Neuronal stem cell (in vitro differentiated cells): ENCODE measurements at regions not wholly inside any gene's neighbourhood (a gene's known extent, or its start where the extent isn't known, plus 50 kb on each side); places are given as distances from the start of the nearest gene placed in this dataset.

ENCODE experiments used
- DNase-seq: peaks from one replicate; pipeline ENCODE4 v3.0.0-alpha.2; 2013; ENCODE audit warnings: low spot score
- H2AFZ ChIP-seq: one replicate; pipeline ENCODE4 v1.6.1; 2013; ENCODE audit warnings: mild to moderate bottlenecking, low read length, inconsistent platforms
- H2AK5ac ChIP-seq: 2 replicates; pipeline ENCODE4 v1.6.1; 2013; ENCODE audit warnings: low read depth, mild to moderate bottlenecking, inconsistent platforms, low read length, moderate library complexity, mixed read lengths
- H2BK120ac ChIP-seq: 2 replicates; pipeline ENCODE4 v1.6.1; 2013; ENCODE audit warnings: low read depth, mild to moderate bottlenecking, inconsistent platforms, low read length, moderate library complexity, mixed read lengths
- H2BK12ac ChIP-seq: one replicate; pipeline ENCODE4 v1.6.1; 2013; ENCODE audit warnings: low read length, inconsistent platforms
- H2BK15ac ChIP-seq: 2 replicates; pipeline ENCODE4 v1.6.1; 2013; ENCODE audit warnings: mild to moderate bottlenecking, low read length, inconsistent platforms, mixed read lengths
- H2BK5ac ChIP-seq: one replicate; pipeline ENCODE4 v1.6.1; 2013; ENCODE audit warnings: inconsistent platforms, mild to moderate bottlenecking, low read length, moderate library complexity
- H3K14ac ChIP-seq: one replicate; pipeline ENCODE4 v1.6.1; 2013; ENCODE audit warnings: low read length, inconsistent platforms
- H3K18ac ChIP-seq: 2 replicates; pipeline ENCODE4 v1.6.1; 2013; ENCODE audit warnings: low read length, inconsistent platforms
- H3K23ac ChIP-seq: 2 replicates; pipeline ENCODE4 v1.6.1; 2013; ENCODE audit warnings: low read depth, mild to moderate bottlenecking, mixed read lengths, low read length, inconsistent platforms; ENCODE audit not compliant: poor library complexity
- H3K27ac ChIP-seq: replicated peaks from 3 replicates; pipeline ENCODE4 v1.5.1; 2013; ENCODE audit warnings: low read length, inconsistent platforms
- H3K27me3 ChIP-seq, 3 experiments: 2 replicates each; pipeline ENCODE4 v1.6.1; 2013; ENCODE audit warnings: low read length in 3 of 3, mild to moderate bottlenecking in 2 of 3, inconsistent platforms in 1 of 3, low read depth in 1 of 3, mixed read lengths in 1 of 3, moderate library complexity in 1 of 3; ENCODE audit not compliant: control insufficient read depth in 3 of 3, insufficient read depth in 3 of 3
- H3K36me3 ChIP-seq, 2 donors: replicated peaks in 1 of 2; 2 replicates each; pipeline ENCODE4 v1.6.1; 2013; ENCODE audit warnings: low read length in 2 of 2; ENCODE audit not compliant: control insufficient read depth in 2 of 2, insufficient read depth in 2 of 2
- H3K4ac ChIP-seq: 2 replicates; pipeline ENCODE4 v1.6.1; 2013; ENCODE audit warnings: inconsistent platforms, mild to moderate bottlenecking, low read length, moderate library complexity
- H3K4me1 ChIP-seq, 2 donors: 1 replicate in 1 of 2; 2 replicates in 1 of 2; pipeline ENCODE4 v1.6.1; 2013; ENCODE audit warnings: low read length in 2 of 2, low read depth in 1 of 2; ENCODE audit not compliant: control insufficient read depth in 2 of 2, insufficient read depth in 1 of 2
- H3K4me2 ChIP-seq: one replicate; pipeline ENCODE4 v1.6.1; 2013; ENCODE audit warnings: mild to moderate bottlenecking, low read length, inconsistent platforms; ENCODE audit not compliant: insufficient read depth, poor library complexity, severe bottlenecking
- H3K4me3 ChIP-seq, 2 donors: 2 replicates each; pipeline ENCODE4 v1.5.1; 2013; ENCODE audit warnings: low read length in 2 of 2, mild to moderate bottlenecking in 2 of 2, inconsistent platforms in 1 of 2, moderate library complexity in 1 of 2
- H3K79me1 ChIP-seq: one replicate; pipeline ENCODE4 v1.6.1; 2013; ENCODE audit warnings: low read depth, mild to moderate bottlenecking, inconsistent platforms, low read length, moderate library complexity
- H3K9ac ChIP-seq: one replicate; pipeline ENCODE4 v1.6.1; 2013; ENCODE audit warnings: mild to moderate bottlenecking, low read depth, low read length, inconsistent platforms; ENCODE audit not compliant: poor library complexity
- H3K9me3 ChIP-seq, 2 donors: replicated peaks in 1 of 2; 2 replicates each; pipeline versions ENCODE3 to v1.6.1; 2013; ENCODE audit warnings: low read length in 2 of 2, mild to moderate bottlenecking in 2 of 2, inconsistent platforms in 1 of 2, low read depth in 1 of 2, mixed read lengths in 1 of 2, moderate library complexity in 1 of 2; ENCODE audit not compliant: control insufficient read depth in 2 of 2, insufficient read depth in 1 of 2
- H4K8ac ChIP-seq: one replicate; pipeline ENCODE4 v1.6.1; 2013; ENCODE audit warnings: low read depth, mild to moderate bottlenecking, inconsistent platforms, low read length, moderate library complexity
- H4K91ac ChIP-seq: one replicate; pipeline ENCODE4 v1.6.1; 2013; ENCODE audit warnings: low read length, low read depth, mild to moderate bottlenecking, inconsistent platforms; ENCODE audit not compliant: poor library complexity
- WGBS, 2 donors: extraction: QIAGEN DNeasy Blood & Tissue Kit; methylation state at CpG; one replicate each; pipeline ENCODE4 v1.1.7; 2013; ENCODE audit warnings: missing lambda C conversion rate in 2 of 2, mixed read lengths in 1 of 2; ENCODE audit not compliant: insufficient read length in 2 of 2, insufficient replicate concordance in 1 of 2; ENCODE audit errors: extremely low coverage in 2 of 2; 5-methylcytosine and 5-hydroxymethylcytosine counted together

GRCh38 chr14:39984323-39984722 lies 552.1 kb upstream of the FBXO33 start:
- Histone ChIP-seq H4K91ac (no peak overlapping the region), H3K14ac (no peak overlapping the region), H3K18ac (no peak overlapping the region), H3K36me3 (no peaks in the 10 kb centered on the region), H3K4me3 (no peak overlapping the region), H2BK120ac (no peak overlapping the region), H3K4ac (no peak overlapping the region), H2BK5ac (no peak overlapping the region), H2BK12ac (no peak overlapping the region), H2AK5ac (no peak overlapping the region), H2BK15ac (no peak overlapping the region), H3K79me1 (no peaks in the 10 kb centered on the region), H3K9ac (no peak overlapping the region), H3K9me3 (no peaks in the 10 kb centered on the region), H3K4me1 (no peaks in the 10 kb centered on the region), H3K27ac (no peak overlapping the region), H4K8ac (no peak overlapping the region), H3K23ac (no peak overlapping the region), H3K4me2 (no peak overlapping the region), H3K27me3 (no peaks in the 10 kb centered on the region), H2AFZ (no peak overlapping the region)
- no CpG with 5 or more reads among the region's 2 CpGs for WGBS, 2 donors
- DNase-seq, result no peak

- no peak overlapping the region for H3K27ac ChIP-seq
- no peaks in the 10 kb centered on the region for H3K27me3 ChIP-seq
- H3K4me1 ChIP-seq, result peaks cover 0 to 1% of the 10 kb centered on the region in 2 donors
- H3K9ac ChIP-seq, result no peak overlapping the region
- no peaks in the 10 kb centered on the region for H3K9me3 ChIP-seq
- no peak overlapping the region for H4K8ac ChIP-seq
- no peak overlapping the region for H4K91ac ChIP-seq
- no peak overlapping the region for H3K4ac ChIP-seq
- H3K79me1 ChIP-seq, result no peaks in the 10 kb centered on the region
- no peaks in the 10 kb centered on the region for H3K36me3 ChIP-seq
- H2BK5ac ChIP-seq, result no peak overlapping the region
- no peak overlapping the region for H2BK15ac ChIP-seq
- no peak overlapping the region for H3K23ac ChIP-seq
- H2BK120ac ChIP-seq, result no peak overlapping the region
- H2BK12ac ChIP-seq, result no peak overlapping the region
- H3K18ac ChIP-seq, result no peak overlapping the region
- no peak overlapping the region for H2AK5ac ChIP-seq
- H3K14ac ChIP-seq, result no peak overlapping the region
- H3K4me3 ChIP-seq, result no peak overlapping the region
- no CpG with 5 or more reads among the region's 3 CpGs for WGBS, 2 donors
- H2AFZ ChIP-seq, result no peak overlapping the region
- no peak for DNase-seq
- H3K4me2 ChIP-seq, result no peak overlapping the region
Observed at GRCh38 chr14:39977198-39977597, 545.0 kb upstream of the FBXO33 start.

GRCh38 chr14:39974036-39974435 lies 541.8 kb upstream of the FBXO33 start:
- Histone ChIP-seq H3K4me2 (no peak overlapping the region), H4K91ac (no peak overlapping the region), H2AFZ (no peak overlapping the region), H2AK5ac (no peak overlapping the region), H3K36me3 (no peaks in the 10 kb centered on the region), H2BK5ac (no peak overlapping the region), H2BK12ac (no peak overlapping the region), H3K79me1 (no peaks in the 10 kb centered on the region), H2BK120ac (no peak overlapping the region), H3K23ac (no peak overlapping the region), H2BK15ac (no peak overlapping the region), H3K27me3 (no peaks in the 10 kb centered on the region), H3K4me3 (no peak overlapping the region), H3K9ac (no peak overlapping the region), H3K4me1 (peaks cover 0 to 1% of the 10 kb centered on the region in 2 donors), H3K14ac (no peak overlapping the region), H3K27ac (no peak overlapping the region), H3K18ac (no peak overlapping the region), H3K9me3 (no peaks in the 10 kb centered on the region), H4K8ac (no peak overlapping the region), H3K4ac (no peak overlapping the region)
- DNase-seq, result no peak
- no CpG with 5 or more reads among the region's 1 CpG for WGBS, 2 donors

GRCh38 chr14:39972704-39973103 lies 540.5 kb upstream of the FBXO33 start:
- Histone ChIP-seq H3K4me2 (no peak overlapping the region), H3K9ac (no peak overlapping the region), H3K14ac (no peak overlapping the region), H3K4ac (no peak overlapping the region), H2AFZ (no peak overlapping the region), H3K23ac (no peak overlapping the region), H4K91ac (no peak overlapping the region), H2BK5ac (no peak overlapping the region), H3K27me3 (no peaks in the 10 kb centered on the region), H2BK120ac (no peak overlapping the region), H2BK12ac (no peak overlapping the region), H3K79me1 (no peaks in the 10 kb centered on the region), H3K4me1 (peaks cover 0 to 1% of the 10 kb centered on the region in 2 donors), H2BK15ac (no peak overlapping the region), H3K36me3 (no peaks in the 10 kb centered on the region), H3K4me3 (no peak overlapping the region), H4K8ac (no peak overlapping the region), H3K18ac (no peak overlapping the region), H2AK5ac (no peak overlapping the region), H3K27ac (no peak overlapping the region), H3K9me3 (no peaks in the 10 kb centered on the region)
- no CpG with 5 or more reads among the region's 2 CpGs for WGBS, 2 donors
- DNase-seq, result no peak
